Liver (tissue), 3 donors: ENCODE measurements at regions not wholly inside any gene's neighbourhood (a gene's known extent, or its start where the extent isn't known, plus 50 kb on each side); places are given as distances from the start of the nearest gene placed in this dataset.

Experiments
- CTCF ChIP-seq: fragments of 150-350 bp; IDR thresholded peaks from 2 replicates; pipeline ENCODE4 v1.5.1; 2017; ENCODE audit warnings: improper control_type of control experiment, low read depth, low read length; ENCODE audit not compliant: missing input control
- EGR1 ChIP-seq, 2 donors: IDR thresholded peaks; 2 replicates each; pipeline ENCODE4 v1.6.1; 2016 to 2018; ENCODE audit warnings: antibody characterized with exemption in 2 of 2, low read depth in 2 of 2
- FOXA1 ChIP-seq: IDR thresholded peaks from 2 replicates; pipeline ENCODE4 v1.6.1; 2016; ENCODE audit warnings: antibody characterized with exemption
- GABPA ChIP-seq, 2 donors: IDR thresholded peaks in 1 of 2; conservative IDR thresholded peaks in 1 of 2; 2 replicates each; pipeline ENCODE4 v1.6.1; 2016; ENCODE audit warnings: antibody characterized with exemption in 2 of 2, mild to moderate bottlenecking in 1 of 2, moderate library complexity in 1 of 2
- MAX ChIP-seq: IDR thresholded peaks from 2 replicates; pipeline ENCODE4 v1.6.1; 2016; ENCODE audit warnings: antibody characterized with exemption
- RAD21 ChIP-seq, 2 donors: IDR thresholded peaks; 2 replicates each; pipeline ENCODE4 v1.6.1; 2016; ENCODE audit warnings: antibody characterized with exemption in 2 of 2, mild to moderate bottlenecking in 2 of 2
- SP1 ChIP-seq: IDR thresholded peaks from 2 replicates; pipeline ENCODE4 v1.6.1; 2018; ENCODE audit warnings: antibody characterized with exemption, mild to moderate bottlenecking
- TAF1 ChIP-seq: conservative IDR thresholded peaks from 2 replicates; pipeline ENCODE4 v1.6.1; 2016; ENCODE audit warnings: antibody characterized with exemption, mild to moderate bottlenecking
- YY1 ChIP-seq: IDR thresholded peaks from 2 replicates; pipeline ENCODE4 v1.6.1; 2016; ENCODE audit warnings: antibody characterized with exemption, mild to moderate bottlenecking
- ZBTB33 ChIP-seq: IDR thresholded peaks from 2 replicates; pipeline ENCODE4 v1.6.1; 2016; ENCODE audit warnings: antibody characterized with exemption
- TF ChIP-seq, protein P1 (sequence below): IDR thresholded peaks from 2 replicates; pipeline ENCODE4 v1.6.1; 2016; ENCODE audit warnings: antibody characterized with exemption
- donor health status: healthy.
- donor health status: healthy.

DNA sequence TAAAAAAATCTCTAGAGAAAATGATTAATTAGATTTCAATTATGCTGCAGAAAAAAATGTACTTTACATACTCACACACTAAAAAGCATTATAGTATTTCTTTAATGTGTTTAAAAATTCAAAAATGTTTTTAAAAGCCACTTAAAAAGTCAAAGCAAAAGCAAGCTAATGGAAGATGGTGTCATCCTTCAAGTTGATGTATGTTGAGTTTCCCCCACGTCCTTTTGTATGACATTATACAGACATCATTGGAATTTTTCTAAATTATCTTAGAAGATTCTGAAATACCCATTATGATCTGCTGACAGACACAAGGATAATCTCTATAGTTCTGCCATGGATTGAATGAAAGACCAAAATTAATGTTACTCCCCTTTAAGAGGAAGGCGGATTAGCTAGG is 393.7 kb upstream of the TENM3 start:
- TF ChIP-seq MAX, result no peak
- TF ChIP-seq, protein P1, sequence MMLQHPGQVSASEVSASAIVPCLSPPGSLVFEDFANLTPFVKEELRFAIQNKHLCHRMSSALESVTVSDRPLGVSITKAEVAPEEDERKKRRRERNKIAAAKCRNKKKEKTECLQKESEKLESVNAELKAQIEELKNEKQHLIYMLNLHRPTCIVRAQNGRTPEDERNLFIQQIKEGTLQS, result no peak
- no peak for TF ChIP-seq CTCF
- TF ChIP-seq EGR1 (IDR thresholded peaks at IDR 0.05; ENCODE audit: low read depth in 2 of 2), result no peak
- TF ChIP-seq TAF1, result no peak
- no peak for TF ChIP-seq GABPA (IDR thresholded peaks at IDR 0.05 in 1 of 2, conservative IDR thresholded peaks at IDR 0.05 in 1 of 2)
- no peak for TF ChIP-seq RAD21 (IDR thresholded peaks at IDR 0.05)
- no peak for TF ChIP-seq SP1
- no peak for TF ChIP-seq YY1
- no peak for TF ChIP-seq ZBTB33
- TF ChIP-seq FOXA1, result no peak
